GM12873 (cell line): ENCODE measurements at regions not wholly inside any gene's neighbourhood (a gene's known extent, or its start where the extent isn't known, plus 50 kb on each side); places are given as distances from the start of the nearest gene placed in this dataset.
A peak's percentile ranks its signal among the peaks of the same experiment; 100 is the strongest.

ENCODE experiments used
- TF ChIP-seq, protein P1 (sequence below): IDR thresholded peaks from 2 replicates; pipeline ENCODE4 v1.5.1; 2012; ENCODE audit warnings: low read depth, mild to moderate bottlenecking, moderate library complexity, low read length, control low read depth; ENCODE audit not compliant: insufficient read depth; ENCODE audit errors: missing control alignments

DNA sequence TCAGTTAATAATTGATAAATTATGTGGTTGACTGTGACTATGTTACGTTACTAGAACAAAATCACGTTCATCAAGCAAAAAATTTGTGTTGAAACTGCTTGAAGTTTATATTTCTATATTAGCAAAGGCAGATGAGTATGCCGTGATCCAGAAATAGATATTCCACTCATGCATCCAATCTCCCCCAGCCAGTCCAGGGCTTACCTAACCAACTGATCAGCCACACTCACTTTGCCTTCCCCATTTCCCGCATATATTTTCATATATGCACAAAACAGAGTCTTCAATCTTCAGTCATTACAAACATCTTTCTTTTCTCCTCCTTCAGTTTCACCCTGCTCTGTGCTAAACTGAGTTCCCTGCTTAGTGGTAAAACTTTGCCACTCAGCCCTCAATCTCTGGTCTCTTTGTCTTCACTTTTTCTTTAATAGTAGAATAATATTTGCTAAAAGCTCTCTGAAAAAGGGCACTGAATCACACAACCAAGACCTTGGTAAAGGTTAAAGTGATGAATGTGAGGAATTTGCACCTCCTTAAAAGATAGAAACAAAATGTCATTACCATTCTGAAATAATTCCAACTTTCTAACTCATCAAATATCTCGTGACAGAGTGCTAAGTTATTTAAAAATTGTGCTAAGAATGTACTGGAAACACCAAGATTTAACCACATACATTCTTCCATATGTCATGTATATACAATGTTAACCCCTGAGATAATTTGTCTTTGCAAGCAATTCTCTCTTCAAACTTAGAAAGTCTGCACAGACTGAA, 893.2 kb upstream of the CRIM1 start:
- TF ChIP-seq, protein P1, sequence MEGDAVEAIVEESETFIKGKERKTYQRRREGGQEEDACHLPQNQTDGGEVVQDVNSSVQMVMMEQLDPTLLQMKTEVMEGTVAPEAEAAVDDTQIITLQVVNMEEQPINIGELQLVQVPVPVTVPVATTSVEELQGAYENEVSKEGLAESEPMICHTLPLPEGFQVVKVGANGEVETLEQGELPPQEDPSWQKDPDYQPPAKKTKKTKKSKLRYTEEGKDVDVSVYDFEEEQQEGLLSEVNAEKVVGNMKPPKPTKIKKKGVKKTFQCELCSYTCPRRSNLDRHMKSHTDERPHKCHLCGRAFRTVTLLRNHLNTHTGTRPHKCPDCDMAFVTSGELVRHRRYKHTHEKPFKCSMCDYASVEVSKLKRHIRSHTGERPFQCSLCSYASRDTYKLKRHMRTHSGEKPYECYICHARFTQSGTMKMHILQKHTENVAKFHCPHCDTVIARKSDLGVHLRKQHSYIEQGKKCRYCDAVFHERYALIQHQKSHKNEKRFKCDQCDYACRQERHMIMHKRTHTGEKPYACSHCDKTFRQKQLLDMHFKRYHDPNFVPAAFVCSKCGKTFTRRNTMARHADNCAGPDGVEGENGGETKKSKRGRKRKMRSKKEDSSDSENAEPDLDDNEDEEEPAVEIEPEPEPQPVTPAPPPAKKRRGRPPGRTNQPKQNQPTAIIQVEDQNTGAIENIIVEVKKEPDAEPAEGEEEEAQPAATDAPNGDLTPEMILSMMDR: no peak

DNA sequence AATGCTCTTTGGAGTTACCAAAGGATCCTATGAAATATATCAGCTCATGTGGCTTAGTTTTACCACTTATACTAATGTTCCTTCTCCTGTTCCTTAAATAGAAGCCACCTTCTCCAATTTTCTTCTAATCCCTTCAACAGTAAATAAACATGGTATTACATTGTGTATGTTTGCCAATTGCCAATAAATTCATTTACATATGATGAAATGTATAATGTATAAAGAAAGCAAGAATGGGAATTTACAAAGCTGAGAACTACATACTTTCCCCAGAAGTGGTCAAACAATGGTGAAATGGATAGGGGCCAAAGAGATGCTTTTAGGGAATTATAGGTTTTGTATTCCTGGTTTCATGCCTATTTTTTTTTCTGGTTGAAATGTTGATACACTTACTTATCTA, 894.2 kb upstream of the CRIM1 start:
- TF ChIP-seq, protein P1: no peak

DNA sequence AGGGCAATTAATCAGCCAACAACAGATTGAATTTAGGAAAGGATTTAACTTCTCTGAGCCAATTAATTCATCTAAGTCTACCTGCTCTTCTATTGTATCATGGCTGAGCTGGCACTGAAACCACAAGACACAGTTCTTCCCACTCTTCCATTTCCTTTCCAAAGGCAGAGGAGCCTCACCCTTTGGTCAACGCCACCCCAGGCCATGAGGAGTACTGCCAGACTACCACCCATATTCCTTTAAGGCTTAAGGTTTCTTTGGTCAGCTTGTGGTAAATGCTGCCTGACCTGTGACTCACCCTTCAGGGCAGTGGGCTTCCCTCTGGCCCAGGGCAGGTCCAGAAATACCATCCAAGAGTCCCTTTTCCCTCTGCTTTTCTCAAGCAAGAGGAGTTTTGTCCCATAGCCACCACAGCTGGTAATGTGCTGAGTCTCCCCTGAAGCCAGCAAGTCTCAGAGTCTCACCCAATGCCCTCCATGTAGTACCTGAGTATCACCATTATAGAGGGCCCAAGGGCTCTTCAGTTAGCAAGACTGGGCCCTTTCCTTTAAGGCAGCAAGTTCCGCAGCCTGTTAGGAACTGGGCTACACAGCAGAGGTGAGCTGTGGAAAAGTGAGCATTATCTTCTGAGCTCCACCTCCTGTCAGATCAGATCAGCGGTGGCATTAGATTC, 900.5 kb upstream of the CRIM1 start:
- TF ChIP-seq, protein P1: peak; percentile 1

DNA sequence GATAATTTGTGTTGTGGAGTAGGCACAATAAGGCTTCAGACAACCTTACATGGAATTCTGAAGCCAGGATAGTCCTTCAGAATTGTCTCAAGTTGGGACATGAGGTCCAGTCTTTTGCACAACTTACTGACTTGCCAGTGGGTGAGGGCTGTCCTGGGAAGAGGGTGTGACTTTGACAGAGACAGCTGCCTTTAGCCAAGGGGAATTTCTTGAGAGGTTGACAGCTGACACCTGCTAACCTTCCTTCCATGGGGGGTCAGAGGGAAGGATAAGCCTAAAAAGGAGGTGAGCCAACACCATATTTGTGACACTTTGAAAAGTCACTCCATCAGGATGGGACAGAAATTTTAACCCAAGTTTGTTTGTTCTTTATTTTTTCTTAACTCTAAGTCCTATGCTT, 907.8 kb upstream of the CRIM1 start:
- TF ChIP-seq, protein P1: no peak

DNA sequence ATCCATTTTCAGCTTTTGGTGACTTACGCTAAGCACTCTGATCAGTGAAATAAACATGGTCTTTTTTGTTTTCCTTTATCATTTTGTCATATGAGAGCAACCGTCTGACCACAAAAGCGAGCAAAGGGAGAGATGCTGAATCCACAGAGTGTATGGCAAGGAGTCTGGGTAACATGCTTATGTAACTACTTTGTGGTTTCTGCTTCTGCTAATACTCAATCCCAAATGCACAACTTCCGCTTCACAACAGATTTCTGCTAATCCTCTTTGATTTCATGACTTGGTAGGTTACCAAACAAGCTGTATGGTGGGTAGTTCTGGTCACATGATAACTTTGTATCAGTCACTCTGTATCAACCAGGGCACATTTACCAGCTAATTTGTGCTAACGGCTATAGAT, 908.4 kb upstream of the CRIM1 start:
- TF ChIP-seq, protein P1: no peak

DNA sequence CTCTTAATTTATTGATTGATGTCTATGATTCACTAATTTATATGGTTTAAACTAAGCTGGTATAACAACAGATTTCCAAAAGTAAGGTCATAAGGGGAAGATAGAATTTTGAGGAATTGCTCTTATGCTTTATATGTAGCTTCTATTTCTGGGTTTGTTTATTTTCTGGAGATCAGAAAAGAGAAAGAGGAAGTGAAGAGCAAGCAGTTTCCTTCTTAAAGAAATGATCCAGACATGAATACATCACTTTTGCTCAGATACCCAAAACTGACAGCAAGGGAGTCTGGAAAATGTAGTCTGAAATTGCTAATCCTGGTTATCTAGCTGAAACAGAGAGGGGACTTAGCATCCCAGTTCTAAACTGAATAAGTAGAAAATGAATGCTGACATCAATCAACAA, 912.5 kb upstream of the CRIM1 start:
- TF ChIP-seq, protein P1: no peak

DNA sequence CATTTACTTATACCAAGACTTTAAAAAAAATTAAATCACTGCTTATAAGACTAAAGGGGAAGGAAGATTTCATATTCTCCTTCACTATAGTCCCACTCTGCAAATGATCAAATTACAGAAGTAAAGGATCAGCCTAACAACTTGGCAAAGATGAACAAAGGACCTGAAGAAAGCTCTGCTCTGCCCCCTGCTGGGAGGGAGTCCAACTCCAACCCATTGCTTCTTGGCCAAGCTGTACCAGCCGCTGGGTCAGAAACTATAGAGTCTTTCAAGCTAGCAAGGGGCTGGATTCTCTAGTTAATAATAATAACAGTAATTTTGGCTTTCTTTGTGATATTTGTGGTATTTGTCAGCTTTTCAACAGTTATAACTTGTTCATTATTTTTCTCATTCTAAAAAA, 927.0 kb upstream of the CRIM1 start:
- TF ChIP-seq, protein P1: peak; percentile 73
